A549 (cell line): ENCODE measurements at regions not wholly inside any gene's neighbourhood (a gene's known extent, or its start where the extent isn't known, plus 50 kb on each side); places are given as distances from the start of the nearest gene placed in this dataset.

Source experiments
- CEBPB ChIP-seq, 2 experiments: fragments of >200 bp in 1 of 2; sonication (Bioruptor Twin) in 1 of 2; formaldehyde crosslinking in 1 of 2; IDR thresholded peaks; 2 replicates each; pipeline ENCODE4 v1.6.1; 2012 to 2016
- CTCF ChIP-seq: fragments of >200 bp; sonication (Bioruptor Twin); formaldehyde crosslinking; IDR thresholded peaks from 3 replicates; pipeline ENCODE4 v1.5.1; 2016
- EHMT2 ChIP-seq: fragments of 200-600 bp; sonication (generic); IDR thresholded peaks from 2 replicates; pipeline ENCODE4 v1.6.1; 2016; ENCODE audit warnings: antibody characterized with exemption, low read depth, mild to moderate bottlenecking, moderate library complexity
- KDM5A ChIP-seq: fragments of 200-600 bp; sonication (generic); IDR thresholded peaks from 2 replicates; pipeline ENCODE4 v1.6.1; 2016; ENCODE audit warnings: antibody characterized with exemption, mild to moderate bottlenecking
- MAX ChIP-seq: IDR thresholded peaks from 2 replicates; pipeline ENCODE4 v1.6.1; 2012
- NR3C1 ChIP-seq: fragments of >200 bp; sonication (Bioruptor Twin); formaldehyde crosslinking; IDR thresholded peaks from 3 replicates; pipeline ENCODE4 v1.6.1; 2017
- PHF8 ChIP-seq: fragments of 200-600 bp; sonication (generic); IDR thresholded peaks from 2 replicates; pipeline ENCODE4 v1.6.1; 2016; ENCODE audit warnings: low read depth, mild to moderate bottlenecking, antibody characterized with exemption, moderate library complexity, borderline replicate concordance
- RAD21 ChIP-seq, 2 experiments: fragments of >200 bp in 1 of 2; sonication (Bioruptor Twin) in 1 of 2; formaldehyde crosslinking in 1 of 2; IDR thresholded peaks in 1 of 2; conservative IDR thresholded peaks in 1 of 2; 2 replicates in 1 of 2; 3 replicates in 1 of 2; pipeline ENCODE4 v1.6.1; 2012 to 2018; ENCODE audit warnings: inconsistent platforms in 1 of 2
- RFX5 ChIP-seq: fragments of 450-650 bp; IDR thresholded peaks from 2 replicates; pipeline ENCODE4 v1.7.1; 2014; ENCODE audit warnings: antibody characterized with exemption, mild to moderate bottlenecking, moderate library complexity
- ZFP36 ChIP-seq: fragments of 450-650 bp; IDR thresholded peaks from 2 replicates; pipeline ENCODE4 v1.6.1; 2014; ENCODE audit warnings: borderline replicate concordance; ENCODE audit not compliant: partially characterized antibody

GRCh38 chr6:163956571-163957407, 542.3 kb downstream of the QKI start:
- TF ChIP-seq MAX (no peak), EHMT2 (no peak), CTCF (peak; percentile 75), RFX5 (no peak), RAD21 (conservative IDR thresholded peaks at IDR 0.05 in 1 of 2, IDR thresholded peaks at IDR 0.05 in 1 of 2) (peak; percentile 76 to 80), NR3C1 (no peak), PHF8 (no peak), CEBPB (IDR thresholded peaks at IDR 0.05) (no peak), ZFP36 (no peak), KDM5A (no peak)
